NCI-H748 (cell line): ENCODE measurements at regions not wholly inside any gene's neighbourhood (a gene's known extent, or its start where the extent isn't known, plus 50 kb on each side); places are given as distances from the start of the nearest gene placed in this dataset.

Experiments
- DNase-seq: peaks from one replicate; lab custom pipeline; 2025; ENCODE audit not compliant: unreplicated experiment; lab: John Stamatoyannopoulos, UW

DNA sequence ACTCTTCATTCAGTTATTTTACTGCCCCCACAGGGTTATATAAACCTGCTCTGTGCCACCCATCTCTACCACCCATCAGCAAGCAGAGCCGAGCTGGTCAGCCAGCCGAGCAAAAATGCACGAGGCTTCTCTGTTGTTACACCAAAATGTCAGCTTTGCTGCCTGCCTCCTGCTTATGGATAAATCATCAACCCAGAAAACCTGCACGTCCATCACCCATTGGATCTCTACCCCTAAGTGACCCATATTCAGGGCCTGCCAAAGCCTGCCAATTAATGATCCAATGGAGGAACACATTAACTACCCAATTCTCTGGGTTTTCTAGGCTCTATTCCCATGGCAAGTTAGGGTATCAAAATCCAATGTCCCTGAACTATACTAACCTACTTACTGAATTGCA lies 365.5 kb upstream of the ACVR2A start:
- DNase-seq = no peak

DNA sequence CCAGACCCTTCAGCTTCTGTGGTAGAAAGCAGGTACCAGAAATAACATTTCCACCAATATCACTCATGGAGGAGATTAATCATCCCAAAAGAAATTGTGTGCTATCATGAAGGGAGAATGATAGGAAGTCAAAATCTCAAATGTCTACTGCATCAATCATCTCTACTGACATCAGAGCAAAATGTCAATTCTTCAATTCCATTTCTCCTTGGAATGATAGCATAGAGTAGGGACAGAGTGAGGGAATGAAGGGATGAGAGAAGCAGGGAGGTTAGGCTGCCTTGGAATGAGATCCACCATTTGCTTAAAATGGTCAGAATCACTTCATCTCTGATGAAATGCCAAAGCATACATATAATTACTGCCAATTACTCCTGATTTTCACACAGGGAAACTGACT lies 371.8 kb upstream of the ACVR2A start:
- no peak for DNase-seq

DNA sequence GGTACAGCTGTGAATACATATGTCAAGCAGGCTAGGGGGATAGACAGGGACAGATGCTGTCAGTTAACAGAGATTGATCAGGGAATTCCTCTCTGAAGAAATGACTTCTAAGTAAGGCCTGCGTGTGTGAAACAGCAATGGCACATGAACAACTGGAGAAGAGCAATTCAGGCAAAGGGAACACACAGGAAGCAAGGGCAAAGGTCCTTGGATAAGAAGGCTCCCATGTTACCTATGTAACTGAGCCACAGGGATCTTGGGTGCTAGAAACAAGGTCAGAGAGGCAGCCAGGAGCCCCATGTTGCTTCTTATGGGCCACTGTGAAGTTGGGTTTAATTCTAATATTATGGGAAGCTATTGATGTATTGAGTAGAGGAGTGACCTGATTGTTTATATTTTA lies 373.7 kb upstream of the ACVR2A start:
- no peak for DNase-seq

DNA sequence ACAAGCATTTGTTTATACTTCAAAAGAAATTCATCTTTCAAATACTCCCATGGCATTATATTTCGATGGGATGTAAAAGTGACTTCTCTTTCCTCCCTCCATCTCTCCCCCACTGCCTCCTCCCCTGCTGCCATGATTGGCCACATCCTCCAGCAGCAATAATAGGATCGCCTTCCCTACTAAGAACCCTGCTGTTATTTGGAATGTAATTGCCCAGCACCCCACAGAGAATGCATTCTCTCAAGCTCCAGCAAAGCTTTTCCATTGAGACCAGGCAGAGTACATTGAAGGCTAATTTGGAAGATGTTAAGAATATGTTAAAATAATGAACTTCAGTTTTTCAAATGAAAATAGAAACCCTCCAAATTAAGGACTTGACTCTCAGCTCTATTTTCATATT lies 375.4 kb upstream of the ACVR2A start:
- DNase-seq = peak; percentile 84

DNA sequence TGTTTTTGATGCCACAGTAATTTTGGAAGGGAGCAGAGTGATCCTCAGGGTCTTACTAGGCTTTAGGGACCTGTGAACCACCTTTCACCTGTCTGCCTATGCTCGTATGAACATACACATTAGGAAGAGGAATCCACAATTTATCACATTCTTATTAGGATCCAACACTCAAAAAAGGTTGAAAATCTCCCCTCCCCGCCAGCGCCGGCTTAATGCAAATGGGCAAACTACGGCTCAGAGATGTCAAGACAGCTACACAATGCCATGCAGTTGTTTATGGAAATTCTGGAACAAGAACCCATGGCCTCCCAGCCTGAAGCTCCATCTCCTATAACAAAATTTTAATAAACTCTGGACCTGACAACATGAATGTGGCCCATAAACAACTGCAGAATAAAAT lies 375.9 kb upstream of the ACVR2A start:
- peak; percentile 23 for DNase-seq

DNA sequence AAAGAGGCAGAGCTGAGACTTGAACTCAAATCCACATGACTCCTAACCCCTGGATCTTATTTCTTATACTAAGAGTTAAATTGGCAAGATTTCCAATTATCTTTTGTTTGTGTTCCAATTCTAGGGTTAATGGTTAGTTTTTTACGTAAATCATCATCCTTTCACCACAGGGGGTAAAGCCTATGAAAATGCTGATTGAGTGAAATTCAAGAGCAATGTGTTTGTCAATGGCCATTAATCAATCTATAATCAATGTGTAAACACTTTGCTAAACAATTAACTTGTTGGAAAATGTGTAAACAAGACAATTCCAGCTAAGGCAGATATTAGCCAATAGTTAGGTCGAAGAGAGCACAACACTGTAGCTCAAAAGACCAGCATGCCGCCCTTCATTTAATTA lies 376.5 kb upstream of the ACVR2A start:
- DNase-seq = peak; percentile 40

DNA sequence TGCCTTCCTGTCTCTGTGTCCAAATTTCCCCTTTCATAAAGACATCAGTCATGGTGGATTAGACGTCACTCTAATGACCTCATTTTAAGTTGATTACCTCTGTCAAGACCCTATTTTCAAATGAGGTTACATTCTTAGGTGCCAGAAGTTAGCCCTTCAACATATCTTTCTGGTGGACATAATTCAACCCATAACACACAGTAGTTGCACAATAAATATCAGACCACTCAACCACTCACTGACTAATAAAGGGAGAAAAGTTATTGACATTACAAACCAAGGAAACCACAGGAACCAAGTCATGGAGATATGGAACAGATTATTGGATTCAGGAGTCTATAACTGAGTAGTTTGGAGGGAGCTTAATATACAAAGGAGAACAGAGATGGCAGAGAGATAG lies 377.4 kb upstream of the ACVR2A start:
- DNase-seq = no peak

DNA sequence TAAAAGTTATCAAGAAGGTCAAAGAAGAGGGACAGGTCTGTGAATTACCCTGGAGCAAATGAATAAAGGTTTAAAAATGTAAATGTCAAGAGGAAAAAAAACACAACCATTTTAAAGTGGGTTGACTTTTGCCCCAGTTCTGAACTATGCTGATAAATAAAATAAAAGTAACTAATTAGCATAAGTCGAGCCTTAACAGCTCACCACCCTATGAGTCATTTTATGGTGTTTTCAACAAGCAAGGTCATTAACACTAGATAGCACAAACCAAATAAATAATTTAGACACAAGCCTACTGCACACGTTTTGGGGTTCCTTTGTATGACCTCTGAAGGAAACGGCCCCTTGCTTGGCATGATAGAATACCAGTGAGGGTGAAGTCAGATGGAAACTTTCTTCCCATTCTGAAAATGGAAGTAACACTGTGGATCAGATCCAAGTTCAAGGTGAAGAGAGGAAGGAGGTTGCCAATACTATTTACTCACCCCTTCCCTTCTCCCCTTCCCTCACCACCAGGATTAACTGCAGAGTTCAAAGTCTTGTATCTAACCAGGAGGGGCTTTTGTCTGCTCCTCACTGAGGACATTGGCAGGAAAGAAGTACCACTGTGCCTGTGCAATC lies 380.0 kb upstream of the ACVR2A start:
- DNase-seq = no peak

DNA sequence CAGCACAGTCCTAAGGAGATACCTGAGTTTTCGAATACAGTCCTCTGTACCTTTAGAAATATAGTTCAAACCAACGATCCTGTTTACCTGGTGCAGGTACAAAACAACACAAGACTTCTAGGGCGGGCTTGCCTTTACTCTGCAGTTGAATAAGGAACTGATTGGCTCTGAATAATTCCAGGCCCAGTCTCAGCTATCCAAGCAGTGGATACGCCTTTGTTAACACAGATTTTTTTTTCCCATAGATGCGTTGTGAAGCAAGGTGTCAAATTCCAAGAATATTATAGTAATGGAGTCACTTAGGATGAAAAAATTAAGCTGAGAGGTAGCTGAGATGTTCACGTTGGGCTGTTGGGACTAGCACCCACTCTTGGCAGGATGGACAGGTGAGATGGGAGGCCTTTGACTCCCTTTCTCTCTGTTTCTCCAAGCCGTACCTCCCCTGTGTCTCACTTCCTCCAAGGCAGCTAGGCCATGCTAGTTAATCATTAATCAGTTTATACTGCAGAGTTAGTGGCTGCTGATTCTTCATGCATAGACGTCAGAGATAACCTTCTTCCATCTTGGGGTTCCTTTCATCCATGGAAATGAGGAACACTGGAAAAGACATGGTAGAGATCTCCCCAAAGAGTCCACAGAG lies 380.8 kb upstream of the ACVR2A start:
- DNase-seq = no peak

DNA sequence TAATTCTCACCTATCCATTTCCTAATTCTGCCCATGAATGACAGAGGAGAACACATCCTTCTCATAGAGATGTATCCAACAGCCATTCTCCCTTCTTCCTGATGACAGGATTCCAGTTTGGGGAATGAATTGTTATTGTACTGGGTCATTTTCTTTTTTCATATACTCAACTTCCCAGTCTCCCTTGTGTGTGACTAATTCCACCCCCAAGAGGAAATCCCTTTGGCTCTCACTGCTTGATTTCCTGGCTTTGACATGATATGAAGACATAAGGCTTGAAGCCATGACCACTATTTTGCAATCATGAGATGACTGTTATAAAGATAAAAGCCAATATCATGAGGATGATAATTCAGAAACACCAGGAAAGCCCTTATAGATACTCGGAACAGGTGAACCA lies 384.7 kb upstream of the ACVR2A start:
- DNase-seq = no peak

DNA sequence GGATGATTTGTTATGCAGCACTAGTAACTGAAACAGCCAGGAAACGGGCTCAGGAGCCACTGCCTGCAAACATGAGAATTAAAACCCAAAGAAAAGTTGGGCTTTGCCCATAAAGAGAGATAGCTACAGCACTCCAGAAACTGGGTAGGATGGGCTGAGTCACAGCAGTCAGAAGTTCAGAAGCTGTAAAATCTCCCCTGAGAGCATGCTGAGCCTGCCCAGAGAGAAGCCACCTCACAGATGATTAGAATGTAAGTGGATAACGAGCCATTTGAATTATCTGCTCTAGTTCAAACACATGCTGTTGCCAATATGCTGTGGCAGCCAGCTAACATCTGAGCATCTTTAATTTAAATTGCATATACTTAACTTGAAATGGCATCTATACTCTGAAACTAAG lies 388.1 kb upstream of the ACVR2A start:
- peak; percentile 52 for DNase-seq

DNA sequence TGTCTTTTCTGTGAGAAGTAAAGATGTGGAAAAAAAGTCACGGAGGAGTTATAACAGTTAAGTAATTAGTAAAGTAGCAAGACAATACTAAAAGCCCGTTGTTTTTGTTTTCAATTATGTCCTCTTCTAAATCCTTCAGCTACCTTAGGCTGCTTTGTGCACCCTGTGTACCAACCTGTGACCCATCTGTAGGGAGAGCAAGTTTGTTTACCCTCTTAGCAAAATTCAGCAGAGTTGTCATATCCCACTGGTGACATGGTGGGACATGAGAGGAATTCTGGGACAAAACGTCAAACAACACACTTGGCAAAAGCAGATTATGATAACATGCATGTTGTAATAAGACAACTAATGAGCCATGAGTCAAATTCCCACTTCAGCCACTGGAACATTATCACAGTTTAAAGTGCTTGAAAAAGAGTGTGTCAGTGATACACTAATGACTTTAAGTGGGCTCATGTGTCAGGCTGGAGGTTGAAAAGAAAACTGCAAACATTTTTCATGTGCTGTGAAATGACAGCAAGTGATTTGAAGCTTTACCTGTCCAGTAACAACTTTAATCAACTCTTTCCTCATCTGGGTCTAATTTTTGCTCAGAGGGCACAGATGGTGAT lies 392.8 kb upstream of the ACVR2A start:
- no peak for DNase-seq

DNA sequence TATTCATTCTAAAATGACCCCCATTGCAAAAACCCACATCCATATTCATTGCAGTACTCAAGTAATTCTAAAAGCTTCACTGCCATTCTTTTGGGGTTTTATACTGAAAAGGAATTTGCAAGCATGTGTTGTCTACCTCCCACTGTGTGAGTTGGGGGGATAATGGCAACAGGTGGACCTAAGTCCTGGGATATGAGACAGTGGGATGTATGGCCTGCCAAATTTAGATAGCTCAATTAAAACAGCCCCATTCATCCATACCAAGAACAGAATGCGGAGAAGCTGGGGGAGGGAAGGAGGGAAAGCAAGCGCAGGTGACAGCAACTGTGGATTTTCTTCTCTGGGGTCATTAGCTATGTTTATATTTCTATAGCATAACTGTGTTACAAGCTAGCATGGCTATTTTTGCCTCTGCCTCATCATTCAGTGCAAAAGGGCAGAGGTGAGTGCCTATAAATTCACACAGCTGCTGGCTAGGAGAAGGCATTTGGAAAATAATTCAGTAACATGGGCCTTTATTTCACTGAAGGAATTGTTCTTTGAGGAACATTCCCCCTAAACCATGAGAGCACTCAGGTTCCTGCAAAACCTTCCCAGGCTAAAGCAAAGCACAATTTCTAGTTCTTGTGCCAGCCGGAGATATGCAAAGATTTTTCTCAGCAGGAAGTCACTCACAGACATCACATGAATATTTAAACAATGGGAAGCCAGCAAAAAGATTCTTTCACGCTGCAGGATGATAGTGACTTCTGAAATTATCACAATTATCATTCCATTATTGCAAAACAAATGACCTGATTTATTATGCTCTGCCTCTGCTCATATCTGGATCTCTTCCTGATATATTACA lies 393.9 kb upstream of the ACVR2A start:
- DNase-seq = peak; percentile 46

DNA sequence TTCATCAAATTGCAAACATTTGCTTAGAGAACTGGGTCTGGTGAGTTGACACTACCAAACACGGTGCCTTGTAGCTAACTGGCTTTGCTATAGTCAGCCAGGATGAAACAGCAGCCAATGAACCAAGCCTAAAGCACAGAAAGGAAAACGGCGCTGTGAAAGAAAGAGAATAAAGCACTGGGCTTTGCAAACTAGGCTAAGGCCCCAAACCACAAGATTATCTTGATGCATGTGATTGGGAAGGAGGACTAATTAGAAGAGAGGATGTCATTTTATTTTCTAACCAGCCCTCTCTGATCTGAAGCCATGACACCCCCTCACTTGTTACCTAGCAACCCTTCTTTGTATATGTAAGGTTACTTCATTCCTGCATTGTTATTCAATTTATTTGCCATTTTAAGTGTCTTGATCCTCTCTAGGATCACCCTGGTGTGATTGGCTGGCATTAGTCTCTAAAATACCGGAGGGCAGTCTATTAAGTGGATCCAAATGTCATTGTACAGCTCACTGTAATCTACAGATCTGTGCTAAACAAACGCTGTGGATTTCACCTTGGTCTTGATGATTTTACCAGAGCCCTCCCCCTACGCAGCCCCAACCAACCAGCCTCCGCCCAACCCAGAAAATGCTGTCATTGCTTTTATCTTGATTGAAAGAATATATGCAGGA lies 395.4 kb upstream of the ACVR2A start:
- peak; percentile 90 for DNase-seq

DNA sequence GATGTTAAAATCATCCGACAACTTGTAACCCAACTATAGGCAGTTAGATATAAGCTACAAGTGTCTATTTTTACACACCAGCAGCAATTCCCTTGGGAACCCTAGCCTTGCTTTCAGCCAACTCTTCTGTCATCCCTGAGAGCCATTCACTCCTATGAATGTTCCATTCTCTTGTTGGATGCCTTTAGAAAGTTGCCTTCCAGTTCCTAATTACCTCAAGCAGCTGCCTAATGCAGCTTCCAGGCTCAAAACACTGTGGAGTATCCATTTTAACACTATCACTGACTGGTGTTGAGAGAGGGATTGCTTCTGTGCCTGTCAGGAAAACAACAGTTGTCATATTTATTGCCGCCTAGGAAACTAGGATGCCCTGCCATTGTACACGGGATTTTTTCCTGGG lies 402.0 kb upstream of the ACVR2A start:
- DNase-seq = no peak

DNA sequence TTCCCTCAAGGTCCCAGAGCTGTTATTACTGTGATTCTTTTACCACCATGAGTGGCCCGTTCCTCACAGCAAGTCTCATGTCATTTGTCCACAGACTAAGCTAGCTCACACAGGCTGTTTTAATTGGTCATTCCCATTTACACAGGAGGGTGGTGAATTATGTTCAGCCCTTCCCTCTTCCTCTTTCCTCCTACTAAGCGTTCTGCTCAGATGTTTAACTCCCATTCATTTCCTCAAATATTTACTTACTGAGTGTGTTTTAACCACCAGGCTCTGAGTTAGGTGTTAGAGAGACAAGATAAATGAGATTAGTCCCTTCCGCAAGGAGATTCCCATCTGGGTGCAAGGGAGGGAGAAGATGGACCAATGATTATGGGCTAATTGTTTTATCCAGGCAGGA lies 403.6 kb upstream of the ACVR2A start:
- peak; percentile 82 for DNase-seq

DNA sequence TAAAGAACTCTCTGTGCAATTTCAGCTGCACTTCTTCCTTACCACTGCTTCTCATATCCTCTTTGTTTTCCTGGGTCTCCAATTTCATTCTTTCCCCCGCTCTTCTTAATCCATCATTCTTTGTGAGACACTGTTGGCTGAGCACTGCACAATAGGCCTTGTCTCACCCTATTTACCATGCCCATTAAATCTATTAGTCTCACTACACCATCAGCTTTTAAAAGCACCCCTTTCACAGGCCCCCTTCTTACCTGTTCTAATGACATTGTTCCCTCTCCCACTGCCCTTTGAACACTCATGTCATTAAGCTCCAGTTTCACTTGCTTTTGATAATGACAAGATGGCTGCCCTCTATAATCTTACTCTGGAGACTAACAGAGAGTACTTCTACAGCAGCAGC lies 404.1 kb upstream of the ACVR2A start:
- peak; percentile 83 for DNase-seq

DNA sequence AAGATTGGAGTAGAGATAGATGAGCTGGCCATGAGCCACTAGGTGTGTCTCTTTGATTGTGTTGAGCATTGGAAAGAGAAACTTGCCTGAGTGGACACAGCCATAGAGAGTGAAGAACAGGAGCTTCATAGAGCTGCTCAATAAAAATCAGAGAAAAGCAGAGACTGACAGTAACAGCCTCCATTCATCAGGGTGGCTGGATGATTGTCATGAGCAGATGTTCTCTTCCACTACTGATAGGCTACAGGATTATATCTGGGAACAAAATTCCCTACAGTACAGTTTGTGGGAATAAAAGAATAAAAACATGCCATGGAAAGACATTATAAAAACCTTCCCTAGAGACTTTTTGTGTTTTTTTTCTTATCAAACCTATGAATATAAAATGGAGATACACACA lies 404.8 kb upstream of the ACVR2A start:
- no peak for DNase-seq

DNA sequence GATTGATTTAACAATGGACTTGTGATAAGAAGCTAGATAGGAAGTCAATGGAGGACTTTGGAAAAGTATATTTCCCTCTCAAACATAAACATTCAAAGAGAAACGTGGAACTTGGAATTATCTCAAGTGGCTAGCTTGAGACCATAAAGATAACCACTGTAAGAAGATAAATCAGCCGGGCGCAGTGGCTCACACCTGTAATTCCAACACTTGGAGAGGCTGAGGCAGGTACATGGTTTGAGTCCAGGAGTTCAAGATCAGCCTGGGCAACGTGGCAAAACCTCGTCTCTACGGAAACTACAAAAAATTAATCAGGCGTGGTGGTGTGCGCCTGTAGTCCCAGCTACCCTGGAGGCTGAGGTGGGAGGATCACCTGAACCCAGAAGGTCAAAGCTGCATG lies 405.9 kb upstream of the ACVR2A start:
- no peak for DNase-seq

DNA sequence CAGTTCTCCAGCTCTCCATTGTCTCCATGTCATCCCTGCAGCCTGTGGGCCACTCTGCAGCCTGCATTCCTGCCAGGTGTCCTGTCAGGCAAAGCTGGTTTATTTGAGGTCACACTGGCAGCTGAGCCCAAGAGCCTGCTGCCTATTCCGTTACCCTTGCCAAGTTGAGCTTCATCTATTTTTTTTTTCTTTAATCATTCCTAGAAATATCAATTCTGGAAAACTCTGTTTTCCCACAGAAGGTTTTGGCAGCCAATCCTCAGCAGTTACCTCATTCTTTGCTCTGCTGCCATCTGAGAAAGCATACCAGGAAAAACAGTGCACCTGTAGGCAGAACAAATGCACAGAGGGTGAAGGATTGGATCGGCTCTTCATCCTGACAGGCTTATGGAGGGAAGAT lies 411.0 kb upstream of the ACVR2A start:
- DNase-seq = no peak

DNA sequence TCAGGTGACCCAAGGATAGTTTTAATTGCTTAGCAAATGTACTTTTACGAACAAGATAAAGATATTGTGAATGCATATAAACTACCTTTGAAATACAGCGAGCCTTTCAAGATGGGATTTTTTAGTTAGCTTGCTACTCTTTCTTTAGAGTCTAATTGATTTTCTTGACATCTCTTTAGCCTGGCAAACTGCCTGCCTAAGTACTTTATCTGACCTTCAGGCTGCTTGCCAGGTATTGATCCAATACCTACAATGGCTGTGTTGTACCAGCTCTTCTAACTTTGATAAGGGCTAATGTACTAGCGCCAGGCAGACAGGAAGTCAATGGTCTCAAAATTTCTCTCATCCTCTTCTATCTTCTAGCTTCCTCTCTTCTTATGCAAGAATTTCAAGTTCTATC lies 414.4 kb upstream of the ACVR2A start:
- DNase-seq = no peak
